ENCODE measurements at regions not wholly inside any gene's neighbourhood (a gene's known extent, or its start where the extent isn't known, plus 50 kb on each side); places are given as distances from the start of the nearest gene placed in this dataset.

- Histone ChIP-seq H3K4me3 (ENCODE audit: low read depth, low read length) (no peak overlapping the region), H3K27me3 (ENCODE audit: control insufficient read depth, insufficient read depth, low read length) (no peaks in the 10 kb centered on the region), H3K36me3 (ENCODE audit: control insufficient read depth, insufficient read depth, low read length) (no peaks in the 10 kb centered on the region)
- TF ChIP-seq CTCF (IDR thresholded peaks at IDR 0.05; ENCODE audit: insufficient read depth, low read depth, low read length): no peak
- CTCF ChIA-PET: no interaction called here
- POLR2A ChIA-PET: no interaction called here
- DNase-seq (ENCODE audit: low read depth): no peak
Measured at GRCh38 chr14:61638595-61639387, 56.5 kb upstream of the HIF1A start.

- Histone ChIP-seq H3K36me3 (ENCODE audit: control insufficient read depth, insufficient read depth, low read length) (no peaks in the 10 kb centered on the region), H3K4me3 (ENCODE audit: low read depth, low read length) (no peak overlapping the region), H3K27me3 (ENCODE audit: control insufficient read depth, insufficient read depth, low read length) (no peaks in the 10 kb centered on the region)
- TF ChIP-seq CTCF (IDR thresholded peaks at IDR 0.05; ENCODE audit: insufficient read depth, low read depth, low read length): no peak
- DNase-seq (ENCODE audit: low read depth): no peak
- ChIA-PET CTCF (interaction anchor here (1.2 to 1.4 kb wide), 2 partner anchors 8 to 21 kb away, joined by 3 to 4 read pairs; no protein-coding TSS in a partner anchor), POLR2A (no interaction called here)
Measured at GRCh38 chr14:61640158-61641136, 54.9 kb upstream of the HIF1A start.

GRCh38 chr14:61641914-61642613 lies 53.2 kb upstream of the HIF1A start:
- Histone ChIP-seq H3K4me3 (ENCODE audit: low read depth, low read length) (no peak overlapping the region), H3K27me3 (ENCODE audit: control insufficient read depth, insufficient read depth, low read length) (no peaks in the 10 kb centered on the region), H3K36me3 (ENCODE audit: control insufficient read depth, insufficient read depth, low read length) (no peaks in the 10 kb centered on the region)
- no peak for TF ChIP-seq CTCF (IDR thresholded peaks at IDR 0.05; ENCODE audit: insufficient read depth, low read depth, low read length)
- CTCF ChIA-PET: no interaction called here
- DNase-seq (ENCODE audit: low read depth): peak; percentile 91
- POLR2A ChIA-PET: no interaction called here

GRCh38 chr14:61642614-61642982 lies 52.7 kb upstream of the HIF1A start:
- no peak overlapping the region for H3K4me3 ChIP-seq (ENCODE audit: low read depth, low read length)
- ChIA-PET CTCF (no interaction called here), POLR2A (no interaction called here)
- H3K36me3 ChIP-seq (ENCODE audit: control insufficient read depth, insufficient read depth, low read length): no peaks in the 10 kb centered on the region
- no peak for TF ChIP-seq CTCF (IDR thresholded peaks at IDR 0.05; ENCODE audit: insufficient read depth, low read depth, low read length)
- no peak for DNase-seq (ENCODE audit: low read depth)
- no peaks in the 10 kb centered on the region for H3K27me3 ChIP-seq (ENCODE audit: control insufficient read depth, insufficient read depth, low read length)

- H3K4me3 ChIP-seq (ENCODE audit: low read depth, low read length): no peak overlapping the region
- TF ChIP-seq CTCF (IDR thresholded peaks at IDR 0.05; ENCODE audit: insufficient read depth, low read depth, low read length): no peak
- peak; percentile 66 for DNase-seq (ENCODE audit: low read depth)
Measured at GRCh38 chr14:61643555-61643954, 51.8 kb upstream of the HIF1A start.

More at GRCh38 chr14:61643555-61643954, 51.8 kb upstream of the HIF1A start:
- H3K27me3 ChIP-seq (ENCODE audit: control insufficient read depth, insufficient read depth, low read length): no peaks in the 10 kb centered on the region
- H3K36me3 ChIP-seq (ENCODE audit: control insufficient read depth, insufficient read depth, low read length): no peaks in the 10 kb centered on the region
- ChIA-PET POLR2A (no interaction called here), CTCF (interaction anchor here (1.5 kb wide), 1 partner anchor 11 kb away, joined by 3 read pairs; no protein-coding TSS in a partner anchor)
